Erythroblast (primary cell): ENCODE measurements at regions not wholly inside any gene's neighbourhood (a gene's known extent, or its start where the extent isn't known, plus 50 kb on each side); places are given as distances from the start of the nearest gene placed in this dataset.

Experiments used
- GATA1 ChIP-seq: IDR thresholded peaks from 2 replicates; pipeline ENCODE4 v1.6.1; 2011; ENCODE audit warnings: low read depth, mild to moderate bottlenecking, control low read depth, low read length, moderate library complexity
- POLR2A ChIP-seq: IDR thresholded peaks from 2 replicates; pipeline ENCODE4 v1.6.1; 2011; ENCODE audit warnings: mild to moderate bottlenecking, low read length

DNA sequence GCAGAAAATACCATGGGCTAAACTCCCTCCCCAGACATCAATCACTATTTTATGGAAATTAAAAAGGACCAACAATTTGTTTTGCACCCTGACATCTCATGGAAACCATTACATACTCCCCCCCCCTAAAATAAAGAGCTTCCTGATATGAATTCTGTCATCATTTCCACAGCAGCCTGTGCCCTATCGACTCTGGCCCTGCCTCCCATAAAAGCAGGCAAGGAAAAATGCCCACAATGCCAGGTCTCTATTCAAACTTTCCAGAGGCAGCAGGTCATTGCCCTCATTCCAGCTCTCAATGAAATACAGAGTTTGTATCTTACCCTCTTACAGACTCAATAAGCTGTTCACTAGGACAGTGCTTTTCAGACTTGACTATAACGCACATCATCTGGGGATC, 254.4 kb upstream of the TANK start:
- TF ChIP-seq POLR2A (no peak), GATA1 (no peak)
